Prostate gland (tissue), 2 donors: ENCODE measurements at regions not wholly inside any gene's neighbourhood (a gene's known extent, or its start where the extent isn't known, plus 50 kb on each side); places are given as distances from the start of the nearest gene placed in this dataset.

ENCODE experiments used
- DNase-seq: peaks from one replicate; pipeline ENCODE4 v3.0.0-alpha.2; 2019; ENCODE audit warnings: low spot score
- H3K27ac ChIP-seq, 2 donors: fragments of 200-600 bp; sonication (generic); 2 replicates each; pipeline ENCODE4 v1.5.1; 2017 to 2019
- H3K27me3 ChIP-seq: fragments of 200-600 bp; sonication (generic); replicated peaks from 2 replicates; pipeline ENCODE4 v1.5.1; 2019; ENCODE audit not compliant: insufficient read depth
- H3K36me3 ChIP-seq, 2 donors: fragments of 200-600 bp; sonication (generic); 1 replicate in 1 of 2; 2 replicates in 1 of 2; pipeline versions ENCODE4 v1.5.1 to v1.8.1; 2017 to 2019
- H3K4me1 ChIP-seq: fragments of 200-600 bp; sonication (generic); replicated peaks from 2 replicates; pipeline ENCODE4 v1.5.1; 2019
- H3K4me3 ChIP-seq, 2 donors: fragments of 200-600 bp; sonication (generic); 2 replicates each; pipeline ENCODE4 v1.5.1; 2017 to 2019
- H3K9me3 ChIP-seq: fragments of 200-600 bp; sonication (generic); 2 replicates; pipeline ENCODE4 v1.5.1; 2017
- CTCF ChIP-seq, 4 experiments: fragments of 200-600 bp in 2 of 4; fragments of 450-650 bp in 2 of 4; sonication (generic) in 2 of 4; IDR thresholded peaks; 1 replicate in 3 of 4; 2 replicates in 1 of 4; pipeline ENCODE4 v1.5.1; 2016 to 2019; ENCODE audit warnings: antibody characterized with exemption in 4 of 4, mild to moderate bottlenecking in 2 of 4, moderate library complexity in 2 of 4
- POLR2A ChIP-seq: fragments of 450-650 bp; IDR thresholded peaks from one replicate; pipeline ENCODE4 v1.6.1; 2016; ENCODE audit warnings: antibody characterized with exemption, mild to moderate bottlenecking
- POLR2AphosphoS5 ChIP-seq: sonication (generic); formaldehyde crosslinking; IDR thresholded peaks from one replicate; pipeline ENCODE4 v1.6.1; 2017; ENCODE audit warnings: antibody characterized with exemption
- WGBS: methylation state at CpG from one replicate; pipeline ENCODE4 v1.1.5; 2018; 5-methylcytosine and 5-hydroxymethylcytosine counted together
- intact Hi-C: fragments of 100-400 bp; cut with DNase I; formaldehyde crosslinking; loops from one replicate; pipeline ENCODE4 v1.14.2; 2022

GRCh38 chr4:181594188-181594587 is 649.0 kb upstream of the TENM3 start:
- no peaks in the 10 kb centered on the region for H3K9me3 ChIP-seq
- no peaks in the 10 kb centered on the region for H3K4me1 ChIP-seq

GRCh38 chr4:181595716-181596115 is 647.5 kb upstream of the TENM3 start:
- TF ChIP-seq POLR2A = no peak
- TF ChIP-seq CTCF (IDR thresholded peaks at IDR 0.05) = no peak
- no peak for TF ChIP-seq POLR2AphosphoS5
- no peak overlapping the region for H3K27ac ChIP-seq
- no peaks in the 10 kb centered on the region for H3K36me3 ChIP-seq
- intact Hi-C loops = no loop called here
- DNase-seq = no peak
- H3K27me3 ChIP-seq = no peaks in the 10 kb centered on the region
- 77% methylated on average over 5 of the region's 5 CpGs for WGBS
- no peak overlapping the region for H3K4me3 ChIP-seq
- H3K9me3 ChIP-seq = no peaks in the 10 kb centered on the region
- H3K4me1 ChIP-seq = no peaks in the 10 kb centered on the region

More at GRCh38 chr4:181594188-181594587, 649.0 kb upstream of the TENM3 start:
- TF ChIP-seq POLR2AphosphoS5 = no peak
- TF ChIP-seq CTCF (IDR thresholded peaks at IDR 0.05) = no peak
- no peak for TF ChIP-seq POLR2A
- no peak for DNase-seq
- H3K27ac ChIP-seq = no peak overlapping the region
- H3K36me3 ChIP-seq = no peaks in the 10 kb centered on the region
- intact Hi-C loops = no loop called here
- no peak overlapping the region for H3K4me3 ChIP-seq
- no peaks in the 10 kb centered on the region for H3K27me3 ChIP-seq

GRCh38 chr4:181597766-181598165 is 645.4 kb upstream of the TENM3 start:
- no peak for TF ChIP-seq POLR2AphosphoS5
- TF ChIP-seq POLR2A = no peak
- no peak for TF ChIP-seq CTCF (IDR thresholded peaks at IDR 0.05)
- intact Hi-C loops = no loop called here

GRCh38 chr4:181599134-181599533 is 644.1 kb upstream of the TENM3 start:
- TF ChIP-seq POLR2AphosphoS5 (no peak), POLR2A (no peak), CTCF (IDR thresholded peaks at IDR 0.05) (no peak)
- intact Hi-C loops = no loop called here
- DNase-seq = no peak
- Histone ChIP-seq H3K27ac (no peak overlapping the region), H3K4me1 (no peaks in the 10 kb centered on the region), H3K36me3 (no peaks in the 10 kb centered on the region), H3K27me3 (no peaks in the 10 kb centered on the region), H3K9me3 (no peaks in the 10 kb centered on the region), H3K4me3 (no peak overlapping the region)
- 42% methylated on average over 6 of the region's 6 CpGs for WGBS

More at GRCh38 chr4:181597766-181598165, 645.4 kb upstream of the TENM3 start:
- Histone ChIP-seq H3K4me3 (no peak overlapping the region), H3K4me1 (no peaks in the 10 kb centered on the region), H3K36me3 (no peaks in the 10 kb centered on the region), H3K27ac (no peak overlapping the region), H3K9me3 (no peaks in the 10 kb centered on the region), H3K27me3 (no peaks in the 10 kb centered on the region)
- 85% methylated on average over 4 of the region's 4 CpGs for WGBS
- DNase-seq = no peak

GRCh38 chr4:181601103-181601502 is 642.1 kb upstream of the TENM3 start:
- Histone ChIP-seq H3K4me1 (no peaks in the 10 kb centered on the region), H3K27me3 (no peaks in the 10 kb centered on the region), H3K27ac (no peak overlapping the region), H3K36me3 (no peaks in the 10 kb centered on the region), H3K4me3 (no peak overlapping the region), H3K9me3 (no peaks in the 10 kb centered on the region)
- 78% methylated on average over 2 of the region's 2 CpGs for WGBS
- no peak for DNase-seq
- intact Hi-C loops = no loop called here
- no peak for TF ChIP-seq CTCF (IDR thresholded peaks at IDR 0.05)
- TF ChIP-seq POLR2A = no peak
- no peak for TF ChIP-seq POLR2AphosphoS5
